CD4-positive, alpha-beta T cell treated with Interleukin-10 for 1 hour (primary cell): ENCODE measurements at regions not wholly inside any gene's neighbourhood (a gene's known extent, or its start where the extent isn't known, plus 50 kb on each side); places are given as distances from the start of the nearest gene placed in this dataset.
A peak's percentile ranks its signal among the peaks of the same experiment; 100 is the strongest.
"Not testable (repeated sequence)": the region's sequence is repeated elsewhere in the genome, so short reads cannot be mapped to it uniquely, and the experiment has no call there.

Source experiments
- DNase-seq: peaks from one replicate; pipeline ENCODE4 v3.0.0-alpha.2; 2020

DNA sequence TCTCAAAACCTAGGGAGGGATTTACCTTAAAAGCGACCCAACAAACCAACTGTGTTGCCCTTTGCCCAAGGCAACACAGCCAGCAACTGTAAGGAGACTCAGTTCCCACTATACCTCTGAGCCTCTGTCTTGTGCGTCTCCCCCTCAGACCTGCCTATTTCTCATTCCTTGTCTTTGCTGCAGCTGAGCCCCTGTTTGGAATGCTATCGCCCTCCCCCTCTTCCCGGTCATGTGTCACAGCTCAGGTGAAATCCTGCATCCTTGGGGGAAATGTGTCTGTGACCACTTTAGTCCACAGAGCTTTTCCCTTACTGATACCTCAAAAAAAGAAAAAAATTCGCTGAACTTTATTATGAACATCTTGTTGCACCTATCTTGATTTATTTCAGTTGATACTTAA lies 52.0 kb upstream of the LRIG1 start:
- no peak for DNase-seq

DNA sequence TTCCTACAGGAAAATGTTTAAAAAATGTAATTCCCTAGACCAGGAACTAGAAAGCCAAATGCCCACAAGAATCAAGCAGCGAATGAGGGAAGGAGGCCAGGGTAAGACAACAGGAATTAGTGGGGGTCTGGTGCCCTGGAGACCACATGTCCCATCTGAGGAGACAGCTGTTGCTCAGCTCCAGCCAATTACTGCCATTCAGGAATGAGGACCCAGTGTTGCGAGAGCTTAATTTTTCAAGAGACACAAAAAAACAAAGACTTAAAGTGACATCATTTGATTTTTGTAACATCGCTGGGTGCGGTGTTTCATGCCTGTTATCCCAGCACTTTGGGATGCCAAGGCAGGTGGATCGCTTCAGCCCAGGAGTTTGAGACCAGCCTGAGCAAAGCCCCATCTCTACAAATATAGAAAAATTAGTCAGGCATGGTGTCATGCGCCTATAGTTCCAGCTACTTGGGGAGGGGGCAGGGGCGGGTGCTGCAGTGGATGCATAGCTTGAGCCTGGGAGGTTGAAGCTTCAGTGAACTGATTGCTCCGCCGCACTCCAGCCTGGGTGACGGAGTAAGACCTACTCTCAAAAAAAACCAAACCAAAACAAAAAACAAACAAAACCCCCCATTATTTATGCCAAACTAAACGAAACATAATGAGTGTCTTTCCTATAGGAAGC lies 52.8 kb upstream of the LRIG1 start:
- no peak for DNase-seq

- DNase-seq = no peak
Observed at GRCh38 chr3:66554178-66554577, 53.4 kb upstream of the LRIG1 start.

- DNase-seq = no peak
Observed at GRCh38 chr3:66555214-66555844, 54.5 kb upstream of the LRIG1 start.

DNA sequence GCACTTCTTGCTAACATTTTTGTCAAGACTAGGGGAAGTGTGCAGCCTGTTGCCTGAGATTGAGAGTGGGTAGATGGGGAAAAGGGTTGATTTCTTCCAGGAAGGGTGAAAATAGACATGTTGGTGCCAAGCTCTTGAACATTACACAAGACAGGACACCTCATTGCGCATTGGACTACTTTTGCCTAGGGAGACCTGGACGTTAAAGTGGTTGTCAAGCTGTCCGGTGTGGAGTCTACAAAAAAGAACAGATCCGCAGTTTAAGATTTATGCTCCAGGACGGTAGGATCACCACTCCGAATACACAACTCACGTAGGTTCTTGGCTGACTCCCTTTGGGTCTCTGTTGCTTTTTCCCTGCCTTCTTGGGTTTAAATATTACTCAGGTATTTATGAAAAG lies 56.3 kb upstream of the LRIG1 start:
- no peak for DNase-seq

DNA sequence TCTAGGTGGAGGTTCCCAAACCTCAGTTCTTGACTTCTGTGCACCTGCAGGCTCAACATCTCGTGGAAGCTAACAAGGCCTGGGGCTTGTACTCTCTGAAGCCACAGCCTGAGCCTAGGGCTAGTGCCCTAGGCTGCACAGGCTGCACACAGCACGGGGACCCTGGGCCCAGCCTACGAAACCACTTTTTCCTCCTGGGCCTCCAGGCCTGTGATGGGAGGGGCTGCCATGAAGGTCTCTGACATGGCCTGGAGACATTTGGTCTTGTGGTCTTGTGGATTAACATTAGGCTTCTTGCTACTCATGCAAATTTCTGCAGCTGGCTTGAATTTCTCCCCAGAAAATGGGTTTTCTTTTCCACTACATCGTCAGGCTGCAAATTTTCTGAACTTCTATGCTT lies 59.1 kb upstream of the LRIG1 start:
- not testable (repeated sequence) for DNase-seq

- DNase-seq = no peak
Observed at GRCh38 chr3:66561367-66561766, 60.5 kb upstream of the LRIG1 start.

GRCh38 chr3:66565301-66565700 lies 64.5 kb upstream of the LRIG1 start:
- DNase-seq = no peak

- no peak for DNase-seq
Observed at GRCh38 chr3:66567077-66567476, 66.3 kb upstream of the LRIG1 start.

DNA sequence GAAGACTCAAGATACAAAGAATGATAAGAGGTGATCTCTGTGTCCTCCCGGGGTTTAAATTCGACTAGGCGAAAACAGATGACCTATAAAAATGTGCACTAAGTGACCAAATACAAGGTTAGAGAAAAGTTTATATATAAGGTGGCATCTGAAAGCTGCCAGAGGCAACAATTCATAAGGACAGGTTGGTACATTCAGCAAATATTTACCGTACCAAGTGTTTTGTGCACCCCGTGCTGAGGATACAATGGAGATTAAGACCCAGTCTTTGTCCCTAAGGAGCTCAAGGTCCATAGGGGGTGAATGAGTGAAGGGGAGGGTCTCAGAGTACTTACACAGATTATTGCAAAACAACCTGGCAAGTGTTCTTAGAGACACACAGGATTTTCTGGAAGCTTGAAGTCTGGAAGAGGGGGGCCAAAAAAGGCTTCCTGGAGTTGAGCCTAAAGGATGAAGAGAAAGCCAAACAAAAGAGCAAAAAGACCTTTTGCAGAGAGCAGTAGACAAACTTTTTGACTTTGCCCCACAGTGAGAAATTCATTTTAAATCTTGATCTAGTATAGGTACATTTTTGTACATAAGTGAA lies 71.4 kb upstream of the LRIG1 start:
- DNase-seq = no peak

DNA sequence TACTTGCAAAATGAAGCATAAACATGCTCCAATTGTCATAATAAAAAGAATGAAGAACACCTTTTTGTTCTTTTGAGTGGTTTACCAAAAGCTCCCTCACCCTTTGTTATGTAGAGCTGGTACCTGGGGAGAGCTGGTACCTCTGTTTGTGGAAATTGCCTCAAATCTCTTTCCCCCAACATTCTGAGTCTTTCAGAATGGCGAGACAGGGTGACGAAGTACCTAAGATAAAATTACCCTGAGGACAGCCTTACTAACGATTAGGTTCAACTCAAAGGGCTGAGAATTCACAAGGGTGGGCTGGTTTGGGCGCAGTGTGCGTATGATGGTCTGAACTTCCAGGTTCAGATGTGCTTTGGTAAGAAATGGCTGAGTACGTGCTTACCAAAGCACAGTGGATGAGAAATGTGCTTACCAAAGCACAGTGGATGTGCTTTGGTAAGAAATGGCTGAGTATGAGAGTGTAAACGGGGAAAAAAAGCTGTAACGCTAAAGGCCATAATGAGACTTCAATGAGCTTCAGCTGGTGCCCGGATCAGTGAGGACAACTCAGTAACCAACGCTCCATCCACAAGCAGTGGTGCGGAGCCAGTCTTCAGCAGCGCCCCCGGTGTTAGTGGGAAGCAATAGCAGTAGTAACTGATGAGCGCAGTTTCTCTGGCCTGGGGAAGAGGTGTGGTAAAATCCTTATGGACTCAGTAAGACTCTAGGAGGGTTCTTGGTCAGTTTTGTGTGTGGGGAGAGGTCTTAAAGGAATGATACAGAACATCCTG lies 72.3 kb upstream of the LRIG1 start:
- DNase-seq = no peak

DNA sequence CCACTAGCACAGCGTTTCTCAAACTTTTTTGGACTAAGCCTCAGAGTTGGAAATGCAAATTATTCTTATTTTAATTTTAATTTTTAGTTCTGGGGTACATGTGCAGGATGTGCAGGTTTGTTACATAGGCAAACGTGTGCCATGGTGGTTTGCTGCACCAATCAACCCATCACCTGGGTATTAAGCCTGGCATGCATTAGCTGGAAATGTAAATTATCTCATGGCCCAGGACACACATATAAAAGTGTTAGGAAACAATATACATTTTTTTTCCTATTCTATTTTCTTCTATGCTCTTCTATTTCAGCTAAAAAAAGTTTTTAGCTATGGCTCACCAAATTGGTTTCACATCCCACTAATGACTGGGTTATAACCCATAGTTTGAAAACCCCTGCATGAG lies 73.3 kb upstream of the LRIG1 start:
- DNase-seq = no peak

- DNase-seq = no peak
Observed at GRCh38 chr3:66577426-66578203, 76.8 kb upstream of the LRIG1 start.

- DNase-seq = no peak
Observed at GRCh38 chr3:66581256-66581655, 80.4 kb upstream of the LRIG1 start.

DNA sequence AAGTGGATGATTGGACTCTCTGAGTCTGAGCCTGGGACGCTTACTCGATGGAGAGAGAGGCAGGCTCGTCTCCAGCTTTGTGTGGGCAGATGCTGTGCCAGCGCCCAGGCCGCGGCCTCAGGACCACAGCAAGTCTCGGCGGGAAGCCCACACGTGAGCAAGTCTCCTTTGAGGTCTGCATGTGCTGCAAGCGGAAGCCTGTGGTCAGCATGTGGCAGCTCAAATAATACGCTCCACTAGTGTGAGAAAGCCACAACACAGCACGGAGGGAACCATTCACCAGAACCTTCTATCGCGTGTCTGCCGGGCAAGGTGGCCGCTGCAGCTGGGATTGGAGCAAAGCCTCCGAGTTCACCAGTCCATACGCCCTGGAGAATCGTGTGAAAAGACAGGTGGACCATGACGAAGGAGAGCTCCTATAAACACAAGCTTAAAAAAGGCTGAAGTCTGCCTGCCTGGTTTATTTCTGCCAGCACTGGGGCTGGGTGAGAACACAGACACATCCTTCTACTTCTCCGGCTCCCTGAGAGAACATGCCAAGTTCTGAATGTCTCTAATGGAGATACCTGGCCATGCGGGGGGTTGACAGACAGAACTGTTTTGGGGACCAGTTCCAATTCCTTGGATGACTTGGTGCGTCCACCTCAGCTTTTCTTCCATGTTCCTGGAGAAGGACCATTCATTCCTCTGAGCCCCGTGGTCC lies 82.0 kb upstream of the LRIG1 start:
- peak; percentile 66 for DNase-seq

- no peak for DNase-seq
Observed at GRCh38 chr3:66583424-66584040, 82.7 kb upstream of the LRIG1 start.

DNA sequence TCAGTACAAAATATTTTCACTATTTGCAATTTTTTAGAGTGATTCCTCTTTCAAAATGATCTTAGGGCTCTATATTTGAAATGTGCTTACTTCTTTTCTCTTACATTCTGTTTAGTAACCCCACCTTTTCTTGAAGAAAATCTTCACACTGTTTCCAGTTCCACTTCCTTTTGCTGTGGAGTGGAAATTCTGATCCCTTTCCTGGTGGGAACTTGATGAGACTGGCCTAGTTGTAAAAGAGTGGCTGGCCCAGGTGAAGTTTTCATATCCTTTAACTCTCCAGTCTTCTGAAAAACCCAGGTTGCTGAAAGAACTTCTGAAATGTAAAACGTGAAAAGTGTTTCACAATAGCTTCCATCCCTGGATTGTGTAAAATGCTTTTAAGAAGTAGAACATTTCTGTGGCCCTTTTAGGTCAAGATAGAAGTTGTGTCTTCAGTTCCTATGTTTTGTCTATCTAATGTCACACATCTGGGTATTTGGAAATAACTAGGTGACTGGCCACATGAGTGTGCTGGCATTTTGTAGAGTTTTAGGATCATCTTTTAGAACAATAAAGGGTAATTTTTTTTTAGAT lies 84.8 kb upstream of the LRIG1 start:
- DNase-seq = no peak

- no peak for DNase-seq
Observed at GRCh38 chr3:66586853-66587252, 86.0 kb upstream of the LRIG1 start.

DNA sequence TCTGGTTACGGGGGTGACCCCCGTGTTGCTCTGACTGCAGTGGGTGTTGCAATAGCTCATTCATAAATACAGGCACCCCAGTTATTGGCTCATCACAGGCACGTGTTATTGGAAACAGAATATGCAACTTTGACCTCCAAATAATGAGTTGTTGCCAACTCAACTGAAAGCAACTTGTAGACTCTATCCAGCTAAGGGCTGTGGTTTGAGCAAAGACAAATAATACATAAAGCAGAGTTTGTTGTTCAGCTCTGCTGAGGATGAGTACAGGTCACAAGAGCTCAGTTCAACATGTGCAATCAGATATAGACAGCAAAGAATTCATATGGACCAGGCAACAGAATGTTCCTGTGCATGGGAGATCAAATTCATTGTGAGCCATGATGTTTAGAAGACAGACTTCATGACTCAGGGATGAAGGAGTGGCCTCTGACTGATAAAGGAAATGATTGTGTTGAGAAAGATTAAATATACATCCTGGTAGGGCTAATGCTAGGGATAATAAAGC lies 87.6 kb upstream of the LRIG1 start:
- DNase-seq = no peak

DNA sequence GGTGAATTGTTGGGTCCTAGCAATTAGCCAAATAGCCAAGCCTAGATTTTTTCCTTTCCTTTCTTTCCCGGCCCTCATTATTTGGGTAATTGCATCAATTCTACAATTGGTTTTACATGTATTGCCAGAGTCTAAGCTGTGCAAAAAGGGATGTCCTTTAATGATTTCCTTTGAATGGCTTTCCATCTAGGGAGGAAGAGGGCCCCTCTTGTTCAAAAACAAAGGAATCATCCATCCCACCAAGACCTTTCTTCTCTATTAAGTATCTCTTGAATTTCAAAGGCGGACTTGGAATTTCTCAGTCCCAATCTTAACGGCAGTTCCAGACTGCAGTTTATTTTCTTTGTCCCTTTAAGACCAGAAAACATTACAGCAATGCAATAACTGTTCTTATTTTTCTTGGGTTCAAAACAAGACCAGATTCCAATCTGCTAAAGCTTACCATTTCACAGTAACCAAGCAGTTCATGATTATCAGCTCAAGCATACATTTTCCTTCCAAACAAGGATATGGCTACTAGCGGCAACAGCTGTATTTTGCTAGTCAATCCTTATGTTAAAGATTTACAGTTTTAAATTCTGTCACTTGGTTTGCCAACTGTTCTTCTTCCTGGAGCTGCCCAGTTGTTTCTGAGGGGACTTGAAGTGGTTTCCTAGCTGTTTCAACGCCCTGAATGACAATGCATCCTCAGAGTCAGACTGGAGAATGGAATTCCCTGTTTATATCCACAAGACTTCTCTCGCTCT lies 91.4 kb upstream of the LRIG1 start:
- no peak for DNase-seq
